Neural crest cell (in vitro differentiated cells): ENCODE measurements at regions not wholly inside any gene's neighbourhood (a gene's known extent, or its start where the extent isn't known, plus 50 kb on each side); places are given as distances from the start of the nearest gene placed in this dataset.

ENCODE experiments used
- DNase-seq: peaks from one replicate; pipeline ENCODE4 v3.0.0; 2021; ENCODE audit warnings: low read depth, mixed read lengths, low spot score
- H3K27ac Mint-ChIP-seq: one replicate; pipeline ENCODE4 v1.8.0; 2021; ENCODE audit warnings: mild to moderate bottlenecking, mixed read lengths; ENCODE audit not compliant: unreplicated experiment
- H3K27me3 Mint-ChIP-seq: 2 replicates; pipeline ENCODE4 v1.8.0; 2021; ENCODE audit warnings: low read depth, mild to moderate bottlenecking, mixed read lengths
- H3K36me3 Mint-ChIP-seq: 2 replicates; pipeline ENCODE4 v1.8.0; 2021; ENCODE audit warnings: low read depth, mild to moderate bottlenecking, mixed read lengths
- H3K4me1 Mint-ChIP-seq: 2 replicates; pipeline ENCODE4 v1.8.0; 2021; ENCODE audit warnings: mixed read lengths
- H3K4me3 Mint-ChIP-seq: one replicate; pipeline ENCODE4 v1.8.0; 2021; ENCODE audit warnings: mild to moderate bottlenecking, mixed read lengths
- H3K9me3 Mint-ChIP-seq: 2 replicates; pipeline ENCODE4 v1.8.0; 2021; ENCODE audit warnings: mixed read lengths
- CTCF ChIP-seq: fragments of 200-600 bp; sonication (generic); conservative IDR thresholded peaks from 2 replicates; pipeline ENCODE4 v1.5.0; 2021; ENCODE audit warnings: antibody characterized with exemption, mild to moderate bottlenecking

GRCh38 chr10:88033385-88033784 lies 170.0 kb downstream of the PTEN start:
- Mint-ChIP-seq H3K4me1 (no peaks in the 10 kb centered on the region), H3K27me3 (no peaks in the 10 kb centered on the region), H3K36me3 (no peaks in the 10 kb centered on the region), H3K4me3 (no peak overlapping the region), H3K9me3 (peaks cover 2% of the 10 kb centered on the region), H3K27ac (no peak overlapping the region)
- no peak for TF ChIP-seq CTCF
- no peak for DNase-seq

GRCh38 chr10:88033793-88034192 lies 170.4 kb downstream of the PTEN start:
- H3K4me3 Mint-ChIP-seq, result no peak overlapping the region
- no peak for TF ChIP-seq CTCF
- H3K9me3 Mint-ChIP-seq, result peaks cover 2% of the 10 kb centered on the region
- H3K36me3 Mint-ChIP-seq, result no peaks in the 10 kb centered on the region
- no peak overlapping the region for H3K27ac Mint-ChIP-seq
- H3K27me3 Mint-ChIP-seq, result no peaks in the 10 kb centered on the region
- no peak for DNase-seq
- H3K4me1 Mint-ChIP-seq, result no peaks in the 10 kb centered on the region

GRCh38 chr10:88036126-88036525 lies 172.7 kb downstream of the PTEN start:
- DNase-seq, result no peak
- no peak overlapping the region for H3K4me3 Mint-ChIP-seq
- no peaks in the 10 kb centered on the region for H3K4me1 Mint-ChIP-seq
- no peak overlapping the region for H3K27ac Mint-ChIP-seq
- peaks cover 2% of the 10 kb centered on the region for H3K9me3 Mint-ChIP-seq
- no peaks in the 10 kb centered on the region for H3K36me3 Mint-ChIP-seq
- no peaks in the 10 kb centered on the region for H3K27me3 Mint-ChIP-seq
- TF ChIP-seq CTCF, result no peak

- Mint-ChIP-seq H3K4me1 (peaks cover under 1% of the 10 kb centered on the region), H3K27ac (no peak overlapping the region), H3K4me3 (no peak overlapping the region), H3K36me3 (no peaks in the 10 kb centered on the region), H3K9me3 (peaks cover 2% of the 10 kb centered on the region), H3K27me3 (no peaks in the 10 kb centered on the region)
- TF ChIP-seq CTCF, result no peak
- no peak for DNase-seq
Observed at GRCh38 chr10:88037623-88038022, 174.2 kb downstream of the PTEN start.

- Mint-ChIP-seq H3K4me3 (no peak overlapping the region), H3K4me1 (peaks cover 4% of the 10 kb centered on the region), H3K27me3 (no peaks in the 10 kb centered on the region), H3K27ac (no peak overlapping the region), H3K36me3 (no peaks in the 10 kb centered on the region), H3K9me3 (peaks cover 2% of the 10 kb centered on the region)
- no peak for TF ChIP-seq CTCF
- DNase-seq, result no peak
Observed at GRCh38 chr10:88038268-88038667, 174.8 kb downstream of the PTEN start.
